ENCODE measurements at regions not wholly inside any gene's neighbourhood (a gene's known extent, or its start where the extent isn't known, plus 50 kb on each side); places are given as distances from the start of the nearest gene placed in this dataset.

DNA sequence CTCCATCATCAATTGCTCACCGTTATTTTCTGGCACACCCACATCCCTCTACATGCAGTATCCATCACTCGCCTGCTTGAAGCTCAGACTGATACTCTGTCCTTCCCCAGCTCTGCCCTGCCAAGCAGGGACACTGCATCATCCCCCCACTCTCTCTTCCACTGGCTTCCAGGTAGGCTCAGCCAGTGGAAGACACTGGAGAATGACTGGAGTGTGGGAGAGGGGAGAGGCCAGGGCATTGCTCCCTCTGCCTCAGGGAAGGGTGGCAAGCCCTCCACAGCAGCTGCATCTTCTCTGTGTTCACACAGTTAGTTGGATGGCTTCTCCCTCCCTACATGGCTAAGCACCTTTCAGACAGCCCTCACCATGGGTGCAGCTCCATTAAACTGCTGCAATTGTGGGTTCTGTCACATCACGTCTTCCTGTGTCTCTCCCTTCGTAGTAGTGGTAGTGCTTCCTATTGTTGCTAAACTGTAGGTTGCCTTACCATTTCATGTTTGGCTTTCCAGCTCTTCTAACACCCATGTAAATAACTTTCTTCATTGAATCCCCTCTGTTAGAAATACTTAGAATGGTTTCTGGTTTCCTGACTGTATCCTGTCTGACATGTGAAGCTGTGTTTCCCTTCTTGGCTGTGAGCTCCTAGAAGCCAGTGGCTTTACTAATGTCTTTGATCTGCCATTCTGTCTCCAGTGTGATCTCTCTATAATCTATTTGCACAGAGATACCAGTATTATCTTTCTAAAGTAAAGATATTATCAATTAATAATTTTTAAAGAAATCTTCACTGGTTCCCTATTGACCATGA lies 483.7 kb upstream of the LRRN3 start:
- TF ChIP-seq, protein P1, sequence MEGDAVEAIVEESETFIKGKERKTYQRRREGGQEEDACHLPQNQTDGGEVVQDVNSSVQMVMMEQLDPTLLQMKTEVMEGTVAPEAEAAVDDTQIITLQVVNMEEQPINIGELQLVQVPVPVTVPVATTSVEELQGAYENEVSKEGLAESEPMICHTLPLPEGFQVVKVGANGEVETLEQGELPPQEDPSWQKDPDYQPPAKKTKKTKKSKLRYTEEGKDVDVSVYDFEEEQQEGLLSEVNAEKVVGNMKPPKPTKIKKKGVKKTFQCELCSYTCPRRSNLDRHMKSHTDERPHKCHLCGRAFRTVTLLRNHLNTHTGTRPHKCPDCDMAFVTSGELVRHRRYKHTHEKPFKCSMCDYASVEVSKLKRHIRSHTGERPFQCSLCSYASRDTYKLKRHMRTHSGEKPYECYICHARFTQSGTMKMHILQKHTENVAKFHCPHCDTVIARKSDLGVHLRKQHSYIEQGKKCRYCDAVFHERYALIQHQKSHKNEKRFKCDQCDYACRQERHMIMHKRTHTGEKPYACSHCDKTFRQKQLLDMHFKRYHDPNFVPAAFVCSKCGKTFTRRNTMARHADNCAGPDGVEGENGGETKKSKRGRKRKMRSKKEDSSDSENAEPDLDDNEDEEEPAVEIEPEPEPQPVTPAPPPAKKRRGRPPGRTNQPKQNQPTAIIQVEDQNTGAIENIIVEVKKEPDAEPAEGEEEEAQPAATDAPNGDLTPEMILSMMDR (IDR thresholded peaks at IDR 0.05; ENCODE audit: insufficient read depth, low read length) = no peak
- TF ChIP-seq POLR2AphosphoS5 (IDR thresholded peaks at IDR 0.05; ENCODE audit: low read depth) = no peak
- TF ChIP-seq, protein P2, sequence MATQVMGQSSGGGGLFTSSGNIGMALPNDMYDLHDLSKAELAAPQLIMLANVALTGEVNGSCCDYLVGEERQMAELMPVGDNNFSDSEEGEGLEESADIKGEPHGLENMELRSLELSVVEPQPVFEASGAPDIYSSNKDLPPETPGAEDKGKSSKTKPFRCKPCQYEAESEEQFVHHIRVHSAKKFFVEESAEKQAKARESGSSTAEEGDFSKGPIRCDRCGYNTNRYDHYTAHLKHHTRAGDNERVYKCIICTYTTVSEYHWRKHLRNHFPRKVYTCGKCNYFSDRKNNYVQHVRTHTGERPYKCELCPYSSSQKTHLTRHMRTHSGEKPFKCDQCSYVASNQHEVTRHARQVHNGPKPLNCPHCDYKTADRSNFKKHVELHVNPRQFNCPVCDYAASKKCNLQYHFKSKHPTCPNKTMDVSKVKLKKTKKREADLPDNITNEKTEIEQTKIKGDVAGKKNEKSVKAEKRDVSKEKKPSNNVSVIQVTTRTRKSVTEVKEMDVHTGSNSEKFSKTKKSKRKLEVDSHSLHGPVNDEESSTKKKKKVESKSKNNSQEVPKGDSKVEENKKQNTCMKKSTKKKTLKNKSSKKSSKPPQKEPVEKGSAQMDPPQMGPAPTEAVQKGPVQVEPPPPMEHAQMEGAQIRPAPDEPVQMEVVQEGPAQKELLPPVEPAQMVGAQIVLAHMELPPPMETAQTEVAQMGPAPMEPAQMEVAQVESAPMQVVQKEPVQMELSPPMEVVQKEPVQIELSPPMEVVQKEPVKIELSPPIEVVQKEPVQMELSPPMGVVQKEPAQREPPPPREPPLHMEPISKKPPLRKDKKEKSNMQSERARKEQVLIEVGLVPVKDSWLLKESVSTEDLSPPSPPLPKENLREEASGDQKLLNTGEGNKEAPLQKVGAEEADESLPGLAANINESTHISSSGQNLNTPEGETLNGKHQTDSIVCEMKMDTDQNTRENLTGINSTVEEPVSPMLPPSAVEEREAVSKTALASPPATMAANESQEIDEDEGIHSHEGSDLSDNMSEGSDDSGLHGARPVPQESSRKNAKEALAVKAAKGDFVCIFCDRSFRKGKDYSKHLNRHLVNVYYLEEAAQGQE (IDR thresholded peaks at IDR 0.05; ENCODE audit: insufficient replicate concordance, low read depth) = no peak
- TF ChIP-seq SPI1 (IDR thresholded peaks at IDR 0.05; ENCODE audit: borderline replicate concordance, low read depth) = no peak
- TF ChIP-seq GABPA (IDR thresholded peaks at IDR 0.05; ENCODE audit: low read depth) = no peak

Measured in HL-60 (cell line).